HFF-Myc (cell line): ENCODE measurements at regions not wholly inside any gene's neighbourhood (a gene's known extent, or its start where the extent isn't known, plus 50 kb on each side); places are given as distances from the start of the nearest gene placed in this dataset.

ENCODE experiments used
- DNase-seq: peaks from one replicate; pipeline ENCODE4 v3.0.0-alpha.2; 2011; ENCODE audit warnings: low read depth; ENCODE audit errors: extremely low read depth
- H3K4me3 ChIP-seq: replicated peaks from 2 replicates; pipeline ENCODE4 v1.5.1; 2011; ENCODE audit warnings: low read depth, mild to moderate bottlenecking, control low read depth, low read length
- TF ChIP-seq, protein P1 (sequence below): IDR thresholded peaks from 2 replicates; pipeline ENCODE4 v1.5.1; 2012; ENCODE audit warnings: mild to moderate bottlenecking, low read depth, low read length, control low read depth; ENCODE audit errors: missing control alignments

DNA sequence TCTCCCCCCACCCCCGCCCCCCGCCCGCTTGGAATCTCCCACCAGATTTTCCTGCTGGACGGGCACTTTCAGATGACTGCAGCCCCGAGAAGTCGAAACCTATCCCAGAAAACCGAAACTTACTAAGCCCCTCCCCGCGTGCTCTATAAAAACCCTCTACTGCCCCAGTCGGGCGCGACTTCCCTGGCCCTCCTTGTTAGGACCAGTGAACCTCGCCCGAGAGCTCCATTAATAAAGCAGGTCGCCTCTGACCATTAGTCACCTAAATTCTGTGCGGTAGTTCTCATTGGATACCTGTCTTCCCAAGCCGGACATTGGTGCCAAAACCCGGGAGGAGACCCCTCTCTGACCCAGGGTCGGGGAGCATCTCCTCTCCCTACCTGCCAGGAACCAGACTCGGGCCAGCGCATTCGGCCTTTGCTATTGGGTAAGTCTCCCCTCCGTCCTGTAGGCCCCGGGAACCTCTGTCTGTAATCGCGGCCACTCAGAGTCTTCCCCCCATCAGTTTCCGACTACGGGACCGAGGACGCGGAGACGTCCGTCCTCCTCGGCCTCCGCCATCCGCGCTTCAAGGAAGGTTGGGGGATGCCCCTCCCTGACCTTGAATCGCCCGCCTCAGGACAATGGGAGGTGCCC, 958.0 kb downstream of the RPA4 start:
- H3K4me3 ChIP-seq: no peak overlapping the region
- TF ChIP-seq, protein P1, sequence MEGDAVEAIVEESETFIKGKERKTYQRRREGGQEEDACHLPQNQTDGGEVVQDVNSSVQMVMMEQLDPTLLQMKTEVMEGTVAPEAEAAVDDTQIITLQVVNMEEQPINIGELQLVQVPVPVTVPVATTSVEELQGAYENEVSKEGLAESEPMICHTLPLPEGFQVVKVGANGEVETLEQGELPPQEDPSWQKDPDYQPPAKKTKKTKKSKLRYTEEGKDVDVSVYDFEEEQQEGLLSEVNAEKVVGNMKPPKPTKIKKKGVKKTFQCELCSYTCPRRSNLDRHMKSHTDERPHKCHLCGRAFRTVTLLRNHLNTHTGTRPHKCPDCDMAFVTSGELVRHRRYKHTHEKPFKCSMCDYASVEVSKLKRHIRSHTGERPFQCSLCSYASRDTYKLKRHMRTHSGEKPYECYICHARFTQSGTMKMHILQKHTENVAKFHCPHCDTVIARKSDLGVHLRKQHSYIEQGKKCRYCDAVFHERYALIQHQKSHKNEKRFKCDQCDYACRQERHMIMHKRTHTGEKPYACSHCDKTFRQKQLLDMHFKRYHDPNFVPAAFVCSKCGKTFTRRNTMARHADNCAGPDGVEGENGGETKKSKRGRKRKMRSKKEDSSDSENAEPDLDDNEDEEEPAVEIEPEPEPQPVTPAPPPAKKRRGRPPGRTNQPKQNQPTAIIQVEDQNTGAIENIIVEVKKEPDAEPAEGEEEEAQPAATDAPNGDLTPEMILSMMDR: no peak
- DNase-seq: no peak

DNA sequence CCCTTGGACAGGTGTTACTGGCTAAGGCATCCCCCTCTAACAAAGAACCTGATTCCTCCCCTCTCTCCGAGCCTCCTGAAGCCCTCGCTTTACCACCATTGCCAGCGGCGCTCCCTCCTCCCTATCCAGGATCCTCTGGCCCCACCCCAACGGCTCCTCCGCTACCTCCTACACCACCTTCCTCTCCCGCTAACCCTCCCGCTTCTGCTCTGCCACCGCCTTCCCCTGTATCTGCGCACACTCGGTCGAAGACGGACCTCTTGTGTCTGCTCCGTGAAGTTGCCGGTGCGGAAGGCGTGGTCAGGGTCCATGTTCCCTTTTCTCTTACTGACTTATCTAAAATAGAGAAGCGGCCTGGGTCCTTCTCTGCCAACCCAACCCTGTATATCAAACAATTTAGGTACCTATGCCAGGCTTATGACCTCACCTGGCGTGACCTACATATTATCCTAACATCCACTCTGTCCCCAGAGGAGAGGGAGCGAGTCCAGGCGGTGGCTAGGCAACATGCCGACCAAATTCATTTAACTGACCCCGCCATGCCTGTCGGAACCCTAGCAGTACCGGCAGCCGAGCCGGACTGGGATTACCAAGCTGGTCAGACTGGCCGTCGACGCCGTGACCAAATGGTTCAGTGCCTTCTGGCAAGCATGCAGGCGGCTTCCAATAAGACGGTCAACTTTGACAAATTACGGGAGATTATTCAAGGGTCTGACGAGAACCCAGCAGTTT, 958.9 kb downstream of the RPA4 start:
- no peak overlapping the region for H3K4me3 ChIP-seq
- TF ChIP-seq, protein P1: no peak
- no peak for DNase-seq

DNA sequence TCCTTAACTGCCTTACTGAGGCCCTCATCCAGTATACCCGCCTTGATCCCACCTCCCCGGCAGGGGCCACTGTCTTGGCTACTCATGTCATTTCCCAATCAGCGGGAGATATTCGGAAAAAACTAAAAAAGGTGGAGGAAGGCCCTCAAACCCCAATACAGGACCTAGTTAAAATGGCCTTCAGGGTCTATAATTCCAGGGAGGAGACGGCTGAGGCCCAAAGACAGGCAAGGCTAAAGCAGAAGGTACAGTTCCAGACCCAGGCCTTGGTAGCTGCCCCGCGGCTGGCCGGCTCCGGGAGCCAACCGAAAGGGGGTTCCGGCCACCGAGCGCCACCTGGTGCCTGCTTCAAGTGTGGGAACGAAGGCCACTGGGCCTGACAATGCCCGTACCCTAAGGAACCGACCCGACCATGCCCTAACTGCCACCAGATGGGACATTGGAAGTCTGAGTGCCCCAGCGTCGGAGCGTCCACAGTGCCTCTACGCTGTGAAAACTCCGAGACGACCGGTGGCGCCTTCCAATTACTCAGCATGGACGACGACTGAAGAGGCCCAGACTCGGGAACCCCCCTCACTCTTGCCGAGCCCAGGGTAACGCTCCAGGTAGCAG, 959.6 kb downstream of the RPA4 start:
- no peak for DNase-seq
- no peak overlapping the region for H3K4me3 ChIP-seq
- TF ChIP-seq, protein P1: no peak

DNA sequence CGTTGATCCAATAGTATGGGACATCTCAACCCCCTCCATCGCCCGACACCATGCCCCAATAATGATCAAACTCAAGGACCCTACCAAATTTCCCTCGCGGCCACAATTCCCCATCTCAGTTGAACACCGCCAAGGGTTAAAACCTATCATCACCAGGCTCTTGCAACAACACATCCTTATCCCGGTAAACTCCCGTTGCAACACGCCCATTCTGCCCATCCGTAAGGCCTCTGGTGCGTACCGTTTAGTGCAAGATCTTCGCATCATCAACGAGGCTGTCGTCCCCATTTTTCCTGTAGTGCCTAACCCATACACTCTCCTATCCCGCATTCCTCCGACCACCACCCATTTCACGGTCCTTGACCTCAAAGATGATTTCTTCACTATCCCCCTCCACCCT, 960.5 kb downstream of the RPA4 start:
- H3K4me3 ChIP-seq: no peak overlapping the region
- TF ChIP-seq, protein P1: no peak
- DNase-seq: no peak

DNA sequence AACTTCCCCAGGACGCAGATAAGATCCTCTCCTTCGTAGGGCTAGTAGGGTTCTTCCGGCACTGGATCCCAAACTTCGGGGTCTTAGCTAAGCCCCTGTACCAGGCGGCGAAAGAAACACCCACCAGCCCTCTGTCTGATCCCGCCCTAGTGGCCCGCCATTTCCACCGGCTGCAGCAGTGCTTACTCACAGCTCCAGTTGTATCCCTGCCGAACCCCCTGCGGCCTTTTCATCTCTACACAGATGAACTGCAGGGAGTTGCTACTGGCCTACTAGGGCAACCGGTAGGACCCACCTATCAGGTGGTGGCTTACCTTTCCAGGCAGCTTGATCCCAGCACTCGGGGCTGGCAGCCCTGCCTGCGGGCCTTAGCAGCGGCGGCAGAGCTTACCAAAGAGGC, 961.2 kb downstream of the RPA4 start:
- H3K4me3 ChIP-seq: no peak overlapping the region
- DNase-seq: no peak
- TF ChIP-seq, protein P1: no peak

DNA sequence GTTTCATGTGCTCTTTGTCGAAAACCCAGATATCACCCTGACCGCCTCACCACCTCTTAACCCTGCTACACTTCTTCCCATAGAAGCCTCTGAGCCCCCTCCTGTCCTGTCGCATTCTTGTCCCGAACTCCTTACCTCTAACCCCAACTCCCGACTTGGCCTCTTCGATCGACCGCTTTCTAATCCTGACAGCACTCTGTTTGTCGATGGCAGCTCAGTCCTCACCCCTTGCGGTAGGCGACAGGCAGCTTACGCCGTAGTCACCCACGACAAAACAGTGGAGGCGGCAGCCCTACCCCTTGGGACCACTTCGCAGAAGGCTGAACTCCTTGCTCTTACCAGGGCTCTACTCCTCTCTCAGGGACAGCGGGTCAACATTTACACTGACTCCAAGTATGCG, 961.7 kb downstream of the RPA4 start:
- H3K4me3 ChIP-seq: no peak overlapping the region
- TF ChIP-seq, protein P1: no peak
- DNase-seq: no peak
